Stimulated activated CD8-positive, alpha-beta memory T cell treated with anti-CD3 and anti-CD28 coated beads, Interleukin-4, amount 100 ng/mL, for 48 hours (primary cell): ENCODE measurements at regions not wholly inside any gene's neighbourhood (a gene's known extent, or its start where the extent isn't known, plus 50 kb on each side); places are given as distances from the start of the nearest gene placed in this dataset.

ENCODE experiments used
- DNase-seq: peaks from one replicate; pipeline ENCODE4 v3.0.0-alpha.2; 2020

GRCh38 chr5:38720554-38721361 is 125.1 kb upstream of the OSMR start:
- DNase-seq = no peak

- DNase-seq = no peak
These were observed 122.9 kb upstream of the OSMR start for GRCh38 chr5:38722918-38723317.

GRCh38 chr5:38723426-38723825 is 122.4 kb upstream of the OSMR start:
- DNase-seq = no peak

DNA sequence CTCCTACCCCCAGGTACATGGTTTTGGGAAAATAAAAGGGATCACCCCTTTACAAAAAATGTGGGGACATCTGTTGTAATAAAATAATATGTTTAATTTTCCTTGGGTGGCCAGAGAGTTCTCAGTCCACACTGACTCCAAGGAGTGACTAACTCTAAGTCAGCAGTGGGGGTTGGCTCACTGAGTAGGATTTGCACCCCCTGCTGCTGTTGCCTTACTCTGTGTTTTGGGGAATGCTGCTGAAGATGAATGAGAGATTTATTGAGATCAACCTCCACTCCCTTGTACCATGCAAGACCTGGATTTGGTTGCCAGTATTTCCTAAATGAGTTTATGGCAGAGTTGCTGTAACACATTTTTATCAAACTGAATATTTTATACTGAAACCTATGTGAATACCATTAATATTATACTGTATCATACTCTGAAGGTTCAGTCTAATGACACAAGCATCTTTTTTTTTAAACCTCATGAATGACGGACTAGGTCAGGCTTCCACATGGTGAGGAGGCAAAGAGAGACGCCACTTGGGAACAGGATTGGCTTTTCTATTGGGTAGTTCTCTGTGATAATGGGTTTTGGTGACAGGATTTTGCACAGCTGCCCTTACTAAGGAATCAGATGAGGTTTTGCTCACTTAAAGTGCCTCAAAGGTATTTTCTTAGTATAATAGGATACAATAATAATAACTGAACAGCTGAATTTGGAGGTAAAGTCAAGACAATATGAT is 121.3 kb upstream of the OSMR start:
- DNase-seq = no peak

DNA sequence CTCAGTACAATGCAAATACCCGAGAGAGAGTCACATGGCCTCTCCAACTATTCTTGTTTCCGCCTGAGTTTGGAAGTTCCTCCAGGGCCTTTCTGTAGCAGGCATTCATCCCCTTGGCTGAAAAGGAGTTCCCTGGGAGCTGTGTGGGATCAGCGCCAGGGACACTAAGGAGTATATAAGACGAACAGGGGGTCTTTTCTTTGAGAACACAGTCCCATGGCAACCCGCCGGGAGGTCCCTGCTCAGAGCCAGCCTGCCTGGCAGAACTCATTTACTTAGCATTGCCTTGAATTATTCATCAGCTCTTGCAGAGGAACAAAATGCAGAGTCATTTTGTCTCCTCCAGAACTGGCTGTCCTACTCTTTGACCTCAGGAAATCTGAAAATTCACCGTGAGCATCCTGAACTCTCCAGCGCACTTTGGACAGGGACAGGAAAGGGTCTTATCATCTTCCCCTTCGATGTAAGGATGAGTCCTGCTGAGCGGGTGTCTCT is 120.4 kb upstream of the OSMR start:
- no peak for DNase-seq

DNA sequence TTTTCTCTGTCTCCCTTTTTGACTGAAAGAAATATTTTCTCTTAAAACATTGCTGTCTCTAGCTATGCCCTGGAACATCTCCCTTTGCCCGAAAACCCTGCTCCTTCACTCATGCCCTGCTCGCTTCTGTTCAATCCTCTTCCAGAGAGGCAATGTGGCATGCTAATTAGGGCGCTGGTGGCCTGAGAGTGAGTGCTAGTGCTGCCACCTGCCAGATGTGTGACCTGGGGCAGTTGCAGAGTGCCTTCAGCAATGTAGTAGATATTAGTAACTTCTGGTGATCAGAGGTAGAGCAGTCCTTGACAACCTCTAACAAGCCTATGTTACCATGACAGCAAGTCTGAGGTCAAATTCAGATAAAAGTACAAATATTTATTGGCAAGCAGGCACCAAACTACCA is 119.5 kb upstream of the OSMR start:
- no peak for DNase-seq

GRCh38 chr5:38728029-38728428 is 117.8 kb upstream of the OSMR start:
- no peak for DNase-seq

DNA sequence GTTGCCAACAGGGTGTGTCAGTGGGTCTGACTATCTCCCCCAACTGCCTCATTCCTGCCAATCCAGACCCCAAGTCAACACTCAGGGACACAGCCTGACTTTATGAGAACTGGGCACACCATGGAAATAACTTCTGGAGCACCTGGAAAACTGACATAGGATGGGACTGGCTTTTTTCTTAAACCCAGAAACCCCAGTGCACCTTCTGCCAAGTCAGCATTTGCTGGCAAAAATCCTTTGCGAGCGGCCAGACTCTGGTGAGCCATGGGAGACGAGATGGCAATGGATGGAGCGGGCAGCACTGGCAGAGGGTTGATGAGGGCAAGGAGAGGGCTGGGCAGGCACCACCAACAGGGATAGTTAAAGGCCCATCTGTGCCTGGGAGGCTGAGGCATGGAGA is 114.4 kb upstream of the OSMR start:
- DNase-seq = no peak

DNA sequence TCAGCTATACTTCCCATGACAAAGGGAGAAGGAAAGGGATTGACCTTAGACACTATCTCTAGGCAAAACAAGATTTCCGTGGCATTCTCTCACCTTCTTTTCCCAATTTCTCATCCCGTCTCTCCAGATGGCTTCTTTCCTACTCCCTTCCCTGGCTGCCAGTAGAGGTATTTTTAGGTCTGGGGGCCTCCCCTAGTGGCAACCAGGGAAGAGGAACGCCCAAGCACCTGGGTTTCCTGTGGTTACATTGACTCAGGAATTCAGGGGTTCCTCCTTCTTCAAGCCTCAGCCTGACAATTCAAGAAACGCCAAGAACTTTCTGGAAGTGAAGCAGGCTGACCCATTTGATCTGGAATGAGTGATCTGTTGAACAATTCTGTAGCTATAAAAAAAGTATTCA is 111.5 kb upstream of the OSMR start:
- DNase-seq = no peak

GRCh38 chr5:38736089-38736488 is 109.7 kb upstream of the OSMR start:
- no peak for DNase-seq

DNA sequence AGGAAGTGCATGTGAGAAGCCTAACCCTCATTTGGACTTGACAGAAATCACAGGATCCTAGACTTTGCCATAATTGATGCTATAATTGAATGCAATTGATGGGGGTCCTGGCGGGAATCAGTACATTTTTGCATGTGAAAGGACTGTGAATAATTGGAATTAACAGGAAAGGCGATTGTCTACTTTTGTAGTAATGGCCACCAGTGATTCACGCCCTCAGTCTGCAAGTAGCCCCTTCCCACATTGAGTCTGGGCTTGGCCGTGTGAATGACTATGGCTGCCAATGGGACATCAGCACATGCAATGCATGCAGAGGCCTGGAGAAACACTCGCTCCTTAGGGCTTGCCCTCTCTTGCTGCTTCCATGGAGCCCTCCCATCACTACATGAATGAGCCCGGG is 107.8 kb upstream of the OSMR start:
- DNase-seq = no peak

- DNase-seq = no peak
These were observed 106.7 kb upstream of the OSMR start for GRCh38 chr5:38739011-38739704.

GRCh38 chr5:38739705-38740045 is 106.1 kb upstream of the OSMR start:
- no peak for DNase-seq

- DNase-seq = no peak
These were observed 103.0 kb upstream of the OSMR start for GRCh38 chr5:38742821-38743220.

GRCh38 chr5:38743562-38743961 is 102.2 kb upstream of the OSMR start:
- no peak for DNase-seq

- DNase-seq = no peak
These were observed 99.7 kb upstream of the OSMR start for GRCh38 chr5:38745836-38746732.

GRCh38 chr5:38749861-38750260 is 96.0 kb upstream of the OSMR start:
- no peak for DNase-seq

GRCh38 chr5:38751103-38751502 is 94.7 kb upstream of the OSMR start:
- no peak for DNase-seq

DNA sequence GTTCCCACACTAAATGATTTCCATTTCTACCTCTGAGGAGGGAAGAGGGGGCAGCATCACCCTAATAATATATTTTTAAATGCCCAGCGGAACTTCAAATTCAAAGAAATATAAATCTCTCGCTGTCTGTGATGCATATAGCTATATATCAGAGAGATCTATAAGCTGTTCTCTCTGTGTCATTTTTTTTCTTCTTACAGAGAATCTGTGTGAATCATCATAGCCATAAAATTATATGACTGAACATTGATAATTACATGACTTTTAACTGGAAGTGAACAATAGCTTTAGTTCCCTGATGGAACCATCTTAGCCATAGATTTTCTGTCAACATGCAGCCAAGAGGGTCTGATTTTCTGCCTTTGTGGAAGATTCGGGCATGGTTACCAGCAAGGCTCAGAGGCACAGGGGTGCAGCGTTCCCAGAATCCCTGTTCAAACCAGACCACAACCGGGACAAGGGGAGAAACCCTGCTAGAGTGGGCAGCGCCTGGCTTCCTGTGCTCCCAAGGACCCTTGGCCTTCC is 93.7 kb upstream of the OSMR start:
- no peak for DNase-seq

DNA sequence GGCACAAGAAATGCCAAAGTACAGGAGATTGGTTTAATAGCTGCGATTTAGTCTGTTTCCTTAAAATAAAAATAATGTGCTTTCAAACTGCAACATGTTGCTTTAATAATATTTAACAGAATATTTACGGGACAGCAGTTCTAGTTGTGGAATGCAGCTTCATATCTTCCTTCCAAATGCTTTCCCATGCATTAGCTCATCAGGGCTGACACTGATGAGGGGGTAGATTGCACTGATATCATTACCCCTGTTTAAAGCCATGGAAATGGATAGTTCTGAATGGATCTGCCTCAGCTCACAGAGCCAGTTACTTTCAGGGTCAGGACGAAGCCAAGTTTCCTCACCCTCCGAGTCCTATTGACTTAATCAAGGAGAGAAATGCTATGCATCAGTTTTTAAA is 93.2 kb upstream of the OSMR start:
- DNase-seq = no peak

DNA sequence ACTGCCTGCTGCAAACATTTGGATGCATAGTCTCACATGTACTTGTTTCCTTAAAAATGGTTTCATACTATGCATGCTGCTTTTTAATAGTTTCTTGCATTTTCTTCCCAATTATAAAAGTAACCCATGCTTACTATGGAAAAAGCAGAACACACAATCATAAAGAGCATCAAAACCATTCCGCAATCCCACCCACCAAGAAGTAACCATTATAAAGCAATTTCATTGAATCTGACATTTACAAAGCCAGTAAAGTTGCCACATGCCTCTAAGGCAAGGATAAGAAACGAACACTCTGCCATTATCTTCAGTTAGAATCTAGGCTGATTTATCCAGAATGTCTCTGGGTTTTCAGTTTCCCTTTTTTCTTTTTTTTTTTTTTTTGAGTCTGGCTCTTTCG is 92.7 kb upstream of the OSMR start:
- no peak for DNase-seq

DNA sequence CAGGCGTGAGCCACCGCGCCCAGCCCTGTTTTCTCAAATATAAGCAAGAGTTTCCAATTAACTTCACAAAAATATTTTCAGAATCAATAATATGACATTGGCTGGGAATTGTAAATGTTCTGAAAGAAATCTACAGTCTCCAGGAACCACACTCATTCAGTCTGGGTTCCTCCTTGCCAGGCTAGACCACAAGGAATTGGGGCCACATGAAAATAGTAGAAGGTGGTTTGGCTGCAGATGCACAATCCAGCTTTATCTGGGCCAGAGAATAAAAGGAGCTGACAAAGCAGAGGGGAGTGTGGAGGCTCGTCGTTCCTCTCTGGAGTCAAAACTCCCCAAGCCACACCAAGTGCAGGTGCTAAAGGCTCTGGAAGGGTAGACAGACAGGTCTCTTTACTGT is 92.0 kb upstream of the OSMR start:
- no peak for DNase-seq

- DNase-seq = no peak
These were observed 90.6 kb upstream of the OSMR start for GRCh38 chr5:38755181-38755580.
